Pancreas (tissue), 10 donors: ENCODE measurements at regions not wholly inside any gene's neighbourhood (a gene's known extent, or its start where the extent isn't known, plus 50 kb on each side); places are given as distances from the start of the nearest gene placed in this dataset.

Experiments used
- ATAC-seq, 4 donors: fragments of 200-7000 bp; cut with Tn5 transposase; one replicate each; pipeline versions ENCODE4 v1.8.0 to v1.9.1; 2020; ENCODE audit warnings: mild to moderate bottlenecking in 4 of 4, moderate library complexity in 4 of 4
- DNase-seq, 6 donors: peaks; one replicate each; pipeline ENCODE4 v3.0.0-alpha.2; 2020
- FAIRE-seq: peaks from 2 replicates; lab custom pipeline; 2012; peaks lifted over from hg19 to GRCh38; lab: Jason Lieb, UNC
- H3K27ac ChIP-seq, 4 donors: fragments of 200-600 bp; sonication (generic); 1 replicate in 3 of 4; 2 replicates in 1 of 4; pipeline versions ENCODE4 v1.5.0 to v1.8.0; 2020
- H3K27me3 ChIP-seq, 4 donors: fragments of 200-600 bp; one replicate each; pipeline ENCODE4 v1.8.0; 2021
- H3K36me3 ChIP-seq, 3 donors: fragments of 200-600 bp; sonication (generic) in 1 of 3; one replicate each; pipeline versions ENCODE4 v1.5.0 to v1.8.0; 2020 to 2021
- H3K4me1 ChIP-seq, 3 donors: fragments of 200-600 bp; one replicate each; pipeline ENCODE4 v1.8.0; 2021
- H3K4me3 ChIP-seq, 4 donors: fragments of 200-600 bp; sonication (generic) in 2 of 4; one replicate each; pipeline versions ENCODE4 v1.5.0 to v1.8.0; 2020 to 2021
- H3K9me3 ChIP-seq, 4 donors: fragments of 200-600 bp; one replicate each; pipeline ENCODE4 v1.8.0; 2021
- WGBS, 2 donors: extraction: QIAGEN DNeasy Blood & Tissue Kit; methylation state at CpG; one replicate each; pipeline ENCODE4 v1.1.7; 2013; 5-methylcytosine and 5-hydroxymethylcytosine counted together
- intact Hi-C, 3 donors: fragments of 100-400 bp; cut with DNase I; formaldehyde crosslinking; loops; one replicate each; pipeline versions ENCODE4 v1.11.1 to v1.14.2; 2022
- TF ChIP-seq, protein P1 (sequence below), 4 donors: fragments of 200-600 bp; sonication (generic) in 3 of 4; IDR thresholded peaks; one replicate each; pipeline versions ENCODE4 v1.5.0 to v1.8.0; 2021; ENCODE audit warnings: antibody characterized with exemption in 4 of 4
- donor health status: healthy with polysubstance abuse.
- donor health status: DM: no; HTN: no; CAD: no; lungs with moderate emphysema.
- donor health status: DM: no; HTN: no; CAD: no.
- donor health status: control.
- donor health status: control.
- donor health status: Bipolar disorder and iron deficiency.
- donor health status: DM: yes; HTN: yes; CAD: no.
- donor health status: DM: no; HTN: no; CAD: no.
- donor health status: DM: no; HTN: no; CAD: no.
- donor health status: DM: yes; HTN: yes; CAD: no.

DNA sequence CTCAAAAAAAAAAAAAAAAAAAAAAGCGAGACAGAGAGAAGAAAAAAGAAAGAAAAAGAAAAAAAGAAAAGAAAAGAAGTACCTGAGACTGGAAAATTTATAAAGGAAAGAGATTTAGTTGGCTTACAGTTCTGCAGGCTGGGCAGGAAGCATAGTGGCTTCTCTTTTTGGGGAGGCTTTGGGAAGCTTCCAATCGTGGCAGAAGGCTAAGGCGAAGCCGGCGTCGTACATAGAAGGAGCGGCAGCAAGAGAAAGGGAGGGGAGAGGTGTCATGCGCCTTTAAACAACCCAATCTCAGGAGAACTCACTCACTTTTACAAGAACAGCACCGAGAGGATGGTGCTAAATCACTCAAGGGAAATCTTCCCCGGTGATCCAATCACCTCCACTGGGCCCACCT, 272.1 kb upstream of the FOXK1 start:
- DNase-seq (no peak), ATAC-seq (no peak), FAIRE-seq (no peak)
- Histone ChIP-seq H3K4me3 (no peak overlapping the region), H3K27me3 (no peaks in the 10 kb centered on the region), H3K9me3 (no peaks in the 10 kb centered on the region), H3K4me1 (no peaks in the 10 kb centered on the region), H3K27ac (no peak overlapping the region), H3K36me3 (no peaks in the 10 kb centered on the region)
- intact Hi-C loops = no loop called here
- TF ChIP-seq, protein P1, sequence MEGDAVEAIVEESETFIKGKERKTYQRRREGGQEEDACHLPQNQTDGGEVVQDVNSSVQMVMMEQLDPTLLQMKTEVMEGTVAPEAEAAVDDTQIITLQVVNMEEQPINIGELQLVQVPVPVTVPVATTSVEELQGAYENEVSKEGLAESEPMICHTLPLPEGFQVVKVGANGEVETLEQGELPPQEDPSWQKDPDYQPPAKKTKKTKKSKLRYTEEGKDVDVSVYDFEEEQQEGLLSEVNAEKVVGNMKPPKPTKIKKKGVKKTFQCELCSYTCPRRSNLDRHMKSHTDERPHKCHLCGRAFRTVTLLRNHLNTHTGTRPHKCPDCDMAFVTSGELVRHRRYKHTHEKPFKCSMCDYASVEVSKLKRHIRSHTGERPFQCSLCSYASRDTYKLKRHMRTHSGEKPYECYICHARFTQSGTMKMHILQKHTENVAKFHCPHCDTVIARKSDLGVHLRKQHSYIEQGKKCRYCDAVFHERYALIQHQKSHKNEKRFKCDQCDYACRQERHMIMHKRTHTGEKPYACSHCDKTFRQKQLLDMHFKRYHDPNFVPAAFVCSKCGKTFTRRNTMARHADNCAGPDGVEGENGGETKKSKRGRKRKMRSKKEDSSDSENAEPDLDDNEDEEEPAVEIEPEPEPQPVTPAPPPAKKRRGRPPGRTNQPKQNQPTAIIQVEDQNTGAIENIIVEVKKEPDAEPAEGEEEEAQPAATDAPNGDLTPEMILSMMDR (IDR thresholded peaks at IDR 0.05) = no peak
- 76 to 79% methylated on average over 9 to 10 of the region's 10 CpGs for WGBS, 2 donors

DNA sequence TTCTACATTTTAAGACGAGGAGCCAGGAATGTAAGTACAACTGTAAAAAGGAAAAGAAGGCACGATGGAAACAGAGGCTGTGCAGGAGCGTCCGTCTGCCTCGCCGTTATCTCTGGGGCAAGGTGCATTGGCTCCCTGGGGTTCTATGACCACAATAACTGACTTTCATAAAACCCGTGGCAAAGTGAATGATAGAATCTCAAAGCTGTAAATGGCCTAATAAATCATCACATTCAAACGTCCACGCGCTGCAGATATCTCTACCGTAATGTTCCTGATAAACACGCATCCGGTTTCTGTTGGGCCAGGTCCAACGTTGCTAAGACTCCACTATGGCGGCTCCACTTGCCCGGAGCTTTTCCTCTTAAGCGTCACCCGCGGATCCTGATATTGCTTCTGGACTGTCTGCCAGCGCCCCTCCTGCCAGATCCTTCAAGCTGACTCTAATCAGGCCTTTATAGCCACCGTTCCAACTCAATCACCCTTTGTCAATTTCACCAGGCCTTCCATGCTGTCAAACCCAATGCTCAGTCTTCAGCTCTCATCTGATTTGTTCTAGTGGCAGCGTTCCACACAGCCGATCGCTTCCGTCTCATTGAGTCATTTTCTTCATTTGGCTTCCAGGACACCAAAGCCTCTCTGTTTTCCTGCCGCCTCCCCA, 265.6 kb upstream of the FOXK1 start:
- intact Hi-C loops = no loop called here
- H3K9me3 ChIP-seq = no peaks in the 10 kb centered on the region
- no peak for FAIRE-seq
- H3K36me3 ChIP-seq = no peaks in the 10 kb centered on the region
- TF ChIP-seq, protein P1 (IDR thresholded peaks at IDR 0.05) = no peak
- H3K27me3 ChIP-seq = no peaks in the 10 kb centered on the region
- H3K4me1 ChIP-seq = peaks cover 0 to 5% (median 4%) of the 10 kb centered on the region in 3 donors
- no peak overlapping the region for H3K27ac ChIP-seq
- peak in 3 of 6 donors; percentile 23 to 54 (median 31) for DNase-seq
- WGBS, 2 donors = 24% methylated on average over 26 of the region's 26 CpGs
- peak overlapping the region in 2 of 4 donors; percentile 4 to 25 for H3K4me3 ChIP-seq
- ATAC-seq = peak; percentile 67 to 87 (median 71)

DNA sequence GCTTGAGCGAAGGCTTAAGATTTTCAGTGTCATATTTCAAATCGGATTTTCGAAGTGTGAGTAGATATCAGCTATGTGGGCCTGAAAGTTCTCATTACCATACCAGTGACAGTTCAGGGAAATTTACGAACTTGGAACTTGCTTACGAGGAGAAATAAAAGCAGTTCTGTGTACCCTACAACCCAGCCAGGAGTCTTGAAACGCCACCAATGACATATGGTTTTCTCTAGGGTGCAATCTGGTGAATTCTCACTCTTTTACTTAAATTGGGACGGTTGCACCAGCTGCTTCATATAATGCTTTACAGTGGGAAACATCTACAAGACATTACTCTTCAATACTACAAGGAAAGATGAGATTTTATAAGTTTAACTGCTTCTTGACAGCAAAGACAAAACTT, 253.6 kb upstream of the FOXK1 start:
- ATAC-seq = no peak
- FAIRE-seq = no peak

DNA sequence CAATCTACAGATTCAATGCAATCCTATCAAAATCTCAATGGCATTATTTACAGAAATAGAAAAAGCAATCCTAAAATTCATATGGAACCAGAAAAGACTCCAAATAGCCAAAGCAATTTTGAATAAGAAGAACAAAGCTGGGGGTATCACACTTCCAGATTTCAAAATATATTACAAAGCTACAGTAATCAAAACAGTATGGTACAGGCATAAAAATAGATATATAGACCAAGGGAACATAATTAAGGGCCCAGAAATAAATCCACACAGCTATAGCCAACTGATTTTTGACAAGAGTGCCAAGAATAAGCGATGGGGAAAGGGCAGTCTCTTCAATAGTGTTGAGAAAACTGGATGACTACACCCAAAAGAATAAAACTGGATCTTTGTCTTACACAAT, 251.9 kb upstream of the FOXK1 start:
- WGBS, 2 donors = 36 to 42% methylated on average over 1 of the region's 1 CpG

More for the DNA sequence above, 253.6 kb upstream of the FOXK1 start:
- H3K4me3 ChIP-seq = no peak overlapping the region
- no peaks in the 10 kb centered on the region for H3K36me3 ChIP-seq
- no peak overlapping the region for H3K27ac ChIP-seq
- no peaks in the 10 kb centered on the region for H3K9me3 ChIP-seq
- no peaks in the 10 kb centered on the region for H3K27me3 ChIP-seq
- WGBS, 2 donors = 54 to 71% methylated on average over 7 of the region's 7 CpGs
- DNase-seq = no peak
- intact Hi-C loops = no loop called here
- TF ChIP-seq, protein P1 (IDR thresholded peaks at IDR 0.05) = no peak
- no peaks in the 10 kb centered on the region for H3K4me1 ChIP-seq

DNA sequence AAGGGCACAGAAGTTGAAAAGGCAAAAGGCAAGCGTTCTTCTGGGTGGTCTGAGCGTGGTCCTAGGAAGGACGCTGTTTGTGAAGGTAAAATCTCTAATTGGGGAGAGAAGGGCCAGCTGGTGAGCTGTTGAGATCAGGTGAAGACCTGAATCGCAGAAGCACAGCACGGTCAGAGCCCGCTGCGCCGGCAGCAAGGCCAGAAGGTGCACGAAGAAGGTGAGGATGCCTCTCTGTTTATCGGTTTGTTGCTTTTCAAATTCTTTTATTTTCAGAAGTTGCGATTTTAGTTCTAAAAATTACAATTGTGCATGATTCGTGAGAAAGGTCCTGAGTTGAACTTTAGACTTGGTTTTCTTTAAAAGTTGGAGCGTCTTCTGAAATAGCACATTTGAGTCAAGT, 247.8 kb upstream of the FOXK1 start:
- FAIRE-seq (no peak), ATAC-seq (no peak), DNase-seq (no peak)
- Histone ChIP-seq H3K27ac (no peak overlapping the region), H3K4me3 (no peak overlapping the region), H3K27me3 (no peaks in the 10 kb centered on the region), H3K9me3 (no peaks in the 10 kb centered on the region), H3K36me3 (no peaks in the 10 kb centered on the region), H3K4me1 (peaks cover 0 to 3% (median 0%) of the 10 kb centered on the region in 3 donors)
- intact Hi-C loops = no loop called here
- WGBS, 2 donors = 80 to 88% methylated on average over 13 of the region's 13 CpGs
- TF ChIP-seq, protein P1 (IDR thresholded peaks at IDR 0.05) = no peak

More for the DNA sequence above, 251.9 kb upstream of the FOXK1 start:
- TF ChIP-seq, protein P1 (IDR thresholded peaks at IDR 0.05) = no peak
- intact Hi-C loops = no loop called here
- Histone ChIP-seq H3K4me3 (no peak overlapping the region), H3K27ac (no peak overlapping the region), H3K9me3 (no peaks in the 10 kb centered on the region), H3K27me3 (no peaks in the 10 kb centered on the region), H3K4me1 (no peaks in the 10 kb centered on the region), H3K36me3 (no peaks in the 10 kb centered on the region)
- no peak for DNase-seq
- no peak for FAIRE-seq
- ATAC-seq = no peak
